GM10248 (cell line): ENCODE measurements at regions not wholly inside any gene's neighbourhood (a gene's known extent, or its start where the extent isn't known, plus 50 kb on each side); places are given as distances from the start of the nearest gene placed in this dataset.

Experiments used
- CTCF ChIA-PET: fragments of 300-600 bp; sonication (Branson Sonifier 250); formaldehyde crosslinking; extraction: SDS; loops from one replicate; lab custom pipeline; 2021; ENCODE audit warnings: antibody characterized with exemption; lab: Yijun Ruan, JAX
- POLR2A ChIA-PET: fragments of 350-650 bp; sonication (Branson Sonifier 250); formaldehyde crosslinking; extraction: SDS; loops from one replicate; lab custom pipeline; 2020; ENCODE audit warnings: antibody characterized with exemption; lab: Yijun Ruan, JAX
- DNase-seq: peaks from one replicate; pipeline ENCODE4 v3.0.0; 2012; ENCODE audit errors: extremely low spot score
- CTCF ChIP-seq: IDR thresholded peaks from 2 replicates; pipeline ENCODE4 v1.5.1; 2012; ENCODE audit warnings: mild to moderate bottlenecking, low read depth; ENCODE audit errors: extremely low read depth, missing control alignments, control extremely low read depth

DNA sequence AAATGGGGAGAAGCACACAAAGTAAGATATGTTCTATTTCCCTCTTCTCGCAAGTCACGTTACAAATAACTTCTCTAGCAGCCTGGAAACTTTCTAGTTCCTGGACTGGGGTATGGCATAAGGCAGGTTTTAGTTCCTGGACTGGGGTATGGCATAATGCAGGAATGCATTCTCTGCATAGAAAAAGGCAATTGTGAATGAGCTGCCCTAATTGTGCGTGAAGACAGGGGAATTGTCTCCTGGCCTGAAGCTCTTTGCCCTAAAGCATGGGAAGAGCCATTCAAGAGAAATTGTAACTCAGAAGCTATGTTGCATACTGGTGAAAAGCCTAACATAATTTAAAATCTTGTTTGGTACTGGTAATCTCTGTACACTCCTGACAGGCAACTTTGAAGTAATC lies 54.3 kb upstream of the CBLB start:
- CTCF ChIA-PET = no interaction called here

GRCh38 chr3:105927741-105928140 lies 58.9 kb upstream of the CBLB start:
- TF ChIP-seq CTCF = no peak
- ChIA-PET CTCF (no interaction called here), POLR2A (no interaction called here)
- no peak for DNase-seq

More for the DNA sequence above, 54.3 kb upstream of the CBLB start:
- POLR2A ChIA-PET = no interaction called here
- DNase-seq = no peak
- TF ChIP-seq CTCF = no peak

- CTCF ChIA-PET = interaction anchor here (0.8 to 1.6 kb wide), 2 partner anchors 11 to 19 kb away, joined by 3 to 5 read pairs; no protein-coding TSS in a partner anchor
- DNase-seq = no peak
- TF ChIP-seq CTCF = no peak
- POLR2A ChIA-PET = no interaction called here
Observed at GRCh38 chr3:105930733-105931132, 61.9 kb upstream of the CBLB start.

- POLR2A ChIA-PET = no interaction called here
- no peak for DNase-seq
- no peak for TF ChIP-seq CTCF
- CTCF ChIA-PET = no interaction called here
Observed at GRCh38 chr3:105931500-105931899, 62.7 kb upstream of the CBLB start.

- TF ChIP-seq CTCF = no peak
- ChIA-PET CTCF (no interaction called here), POLR2A (no interaction called here)
- DNase-seq = no peak
Observed at GRCh38 chr3:105933871-105934270, 65.1 kb upstream of the CBLB start.

- TF ChIP-seq CTCF = no peak
- DNase-seq = no peak
- ChIA-PET CTCF (interaction anchor here (1.0 to 1.5 kb wide), 5 partner anchors 11 to 671 kb away, joined by 3 to 4 read pairs (median 3); no protein-coding TSS in a partner anchor), POLR2A (no interaction called here)
Observed at GRCh38 chr3:105938101-105938500, 69.3 kb upstream of the CBLB start.
